Type B pancreatic cell (in vitro differentiated cells): ENCODE measurements at regions not wholly inside any gene's neighbourhood (a gene's known extent, or its start where the extent isn't known, plus 50 kb on each side); places are given as distances from the start of the nearest gene placed in this dataset.

ENCODE experiments used
- DNase-seq: peaks from one replicate; pipeline ENCODE4 v3.0.0; 2021; ENCODE audit warnings: mixed read lengths; ENCODE audit not compliant: unreplicated experiment; ENCODE audit errors: extremely low spot score
- H3K27ac Mint-ChIP-seq: 2 replicates; pipeline ENCODE4 v1.8.0; 2021; ENCODE audit warnings: mild to moderate bottlenecking, mixed read lengths
- H3K27me3 Mint-ChIP-seq: 2 replicates; pipeline ENCODE4 v1.8.0; 2021; ENCODE audit warnings: mixed read lengths
- H3K36me3 Mint-ChIP-seq: 2 replicates; pipeline ENCODE4 v1.8.0; 2021; ENCODE audit warnings: mixed read lengths
- H3K4me1 Mint-ChIP-seq: one replicate; pipeline ENCODE4 v1.8.0; 2021; ENCODE audit warnings: mixed read lengths; ENCODE audit not compliant: unreplicated experiment
- H3K4me3 Mint-ChIP-seq: 2 replicates; pipeline ENCODE4 v1.8.0; 2021; ENCODE audit warnings: mild to moderate bottlenecking, mixed read lengths
- H3K9me3 Mint-ChIP-seq: 2 replicates; pipeline ENCODE4 v1.8.0; 2021; ENCODE audit warnings: mixed read lengths
- TF ChIP-seq, protein P1 (sequence below): fragments of 200-600 bp; sonication (generic); conservative IDR thresholded peaks from 2 replicates; pipeline ENCODE4 v1.5.0; 2021; ENCODE audit warnings: antibody characterized with exemption, mild to moderate bottlenecking

DNA sequence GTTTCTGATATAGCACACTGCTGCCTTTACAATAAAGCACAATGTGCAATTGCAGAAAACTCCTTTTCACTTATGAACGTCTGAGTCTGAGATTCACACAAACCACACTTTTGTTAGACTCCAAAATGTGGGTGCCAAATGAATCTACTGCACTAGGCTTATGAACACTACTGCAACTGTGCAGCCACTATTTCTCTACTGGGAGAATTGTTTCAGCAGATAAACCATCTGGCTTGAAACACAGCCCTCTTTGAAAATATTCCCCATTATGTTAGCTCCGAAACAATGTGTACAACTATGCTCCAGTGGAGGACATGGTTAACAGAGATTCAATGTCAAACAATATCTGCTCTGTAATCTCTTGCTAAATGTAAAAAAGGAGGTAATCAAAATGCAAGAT, 188.7 kb upstream of the ZEB2 start:
- Mint-ChIP-seq H3K4me1 (peaks cover 12% of the 10 kb centered on the region), H3K4me3 (no peak overlapping the region), H3K36me3 (no peaks in the 10 kb centered on the region), H3K27me3 (peaks cover 16% of the 10 kb centered on the region), H3K9me3 (no peaks in the 10 kb centered on the region), H3K27ac (no peak overlapping the region)
- TF ChIP-seq, protein P1, sequence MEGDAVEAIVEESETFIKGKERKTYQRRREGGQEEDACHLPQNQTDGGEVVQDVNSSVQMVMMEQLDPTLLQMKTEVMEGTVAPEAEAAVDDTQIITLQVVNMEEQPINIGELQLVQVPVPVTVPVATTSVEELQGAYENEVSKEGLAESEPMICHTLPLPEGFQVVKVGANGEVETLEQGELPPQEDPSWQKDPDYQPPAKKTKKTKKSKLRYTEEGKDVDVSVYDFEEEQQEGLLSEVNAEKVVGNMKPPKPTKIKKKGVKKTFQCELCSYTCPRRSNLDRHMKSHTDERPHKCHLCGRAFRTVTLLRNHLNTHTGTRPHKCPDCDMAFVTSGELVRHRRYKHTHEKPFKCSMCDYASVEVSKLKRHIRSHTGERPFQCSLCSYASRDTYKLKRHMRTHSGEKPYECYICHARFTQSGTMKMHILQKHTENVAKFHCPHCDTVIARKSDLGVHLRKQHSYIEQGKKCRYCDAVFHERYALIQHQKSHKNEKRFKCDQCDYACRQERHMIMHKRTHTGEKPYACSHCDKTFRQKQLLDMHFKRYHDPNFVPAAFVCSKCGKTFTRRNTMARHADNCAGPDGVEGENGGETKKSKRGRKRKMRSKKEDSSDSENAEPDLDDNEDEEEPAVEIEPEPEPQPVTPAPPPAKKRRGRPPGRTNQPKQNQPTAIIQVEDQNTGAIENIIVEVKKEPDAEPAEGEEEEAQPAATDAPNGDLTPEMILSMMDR, result no peak
- no peak for DNase-seq

- Mint-ChIP-seq H3K36me3 (no peaks in the 10 kb centered on the region), H3K27me3 (peaks cover 16% of the 10 kb centered on the region), H3K4me1 (peaks cover 12% of the 10 kb centered on the region), H3K9me3 (no peaks in the 10 kb centered on the region), H3K4me3 (no peak overlapping the region), H3K27ac (no peak overlapping the region)
- no peak for DNase-seq
- TF ChIP-seq, protein P1, result no peak
Measured at GRCh38 chr2:144707736-144708326, 187.9 kb upstream of the ZEB2 start.

DNA sequence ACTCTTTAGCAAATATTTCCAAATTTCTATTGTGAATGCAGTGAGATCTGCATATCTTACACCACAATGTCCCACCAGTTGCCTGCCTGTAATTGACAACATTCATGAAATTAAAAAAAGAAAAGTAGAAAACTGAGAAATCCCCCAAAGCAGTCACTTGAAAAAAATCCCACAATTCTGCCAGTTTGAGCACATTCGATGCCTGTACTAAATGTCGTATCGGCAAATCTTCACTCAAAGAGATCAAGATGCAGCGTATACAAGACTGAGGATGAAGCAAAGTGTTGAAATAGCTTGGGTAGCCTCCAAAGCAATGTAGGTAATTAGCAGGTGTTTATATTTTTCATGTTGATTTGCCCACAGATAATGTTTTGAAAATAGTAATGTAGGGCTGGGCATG, 186.7 kb upstream of the ZEB2 start:
- H3K27me3 Mint-ChIP-seq, result peaks cover 15% of the 10 kb centered on the region
- TF ChIP-seq, protein P1, result no peak
- H3K4me3 Mint-ChIP-seq, result no peak overlapping the region
- H3K36me3 Mint-ChIP-seq, result no peaks in the 10 kb centered on the region
- no peak overlapping the region for H3K27ac Mint-ChIP-seq
- DNase-seq, result no peak
- peaks cover 5% of the 10 kb centered on the region for H3K4me1 Mint-ChIP-seq
- no peaks in the 10 kb centered on the region for H3K9me3 Mint-ChIP-seq

GRCh38 chr2:144705328-144706245, 185.7 kb upstream of the ZEB2 start:
- Mint-ChIP-seq H3K27me3 (peaks cover 12% of the 10 kb centered on the region), H3K4me1 (no peaks in the 10 kb centered on the region)
- no peak for DNase-seq

DNA sequence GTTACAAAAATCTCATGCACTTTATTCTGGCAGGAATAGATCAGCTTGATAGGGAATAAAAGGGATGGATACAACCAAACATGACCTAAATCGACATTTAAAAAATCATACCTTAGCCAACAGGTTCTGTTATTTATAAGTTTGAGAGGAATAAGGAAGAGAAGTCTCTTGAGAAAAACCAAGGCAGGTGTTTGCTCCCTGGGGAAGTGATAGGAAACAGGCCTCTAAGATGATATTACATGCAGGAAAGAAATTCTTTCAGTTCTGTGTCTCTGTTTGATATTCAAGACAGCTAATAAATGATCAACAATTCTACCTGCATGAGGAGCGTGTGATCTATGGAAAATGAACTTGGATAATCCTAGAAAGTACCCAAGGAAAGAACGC, 184.8 kb upstream of the ZEB2 start:
- Mint-ChIP-seq H3K9me3 (no peaks in the 10 kb centered on the region), H3K36me3 (no peaks in the 10 kb centered on the region), H3K4me1 (no peaks in the 10 kb centered on the region), H3K27me3 (peaks cover 12% of the 10 kb centered on the region), H3K27ac (no peak overlapping the region), H3K4me3 (no peak overlapping the region)
- TF ChIP-seq, protein P1, result no peak
- DNase-seq, result no peak

More at GRCh38 chr2:144705328-144706245, 185.7 kb upstream of the ZEB2 start:
- Mint-ChIP-seq H3K9me3 (no peaks in the 10 kb centered on the region), H3K36me3 (no peaks in the 10 kb centered on the region), H3K27ac (no peak overlapping the region), H3K4me3 (no peak overlapping the region)
- TF ChIP-seq, protein P1, result no peak
